K562 (cell line): ENCODE measurements at regions not wholly inside any gene's neighbourhood (a gene's known extent, or its start where the extent isn't known, plus 50 kb on each side); places are given as distances from the start of the nearest gene placed in this dataset.

Experiments used
- ATAC-seq: fragments of 200-7000 bp; cut with Tn5 transposase; 3 replicates; pipeline ENCODE4 v1.9.1; 2020; ENCODE audit warnings: moderate library complexity
- BruUV-seq: library from RNA; stranded (reverse); fragments of 400-500 nt; replicated peaks from 2 replicates; lab custom pipeline; 2021; lab: Mats Ljungman, UMichigan
- CTCF ChIA-PET: fragments of 300-600 bp; formaldehyde crosslinking; extraction: SDS; loops from one replicate; lab custom pipeline; 2021; ENCODE audit warnings: low intra/inter-chr PET ratio; lab: Yijun Ruan, JAX
- POLR2A ChIA-PET: fragments of 300-600, 350-650 bp; sonication (Branson Sonifier 250); formaldehyde crosslinking; extraction: SDS; loops from one replicate; lab custom pipeline; 2021; ENCODE audit warnings: antibody characterized with exemption, inconsistent platforms; lab: Yijun Ruan, JAX
- DNase-seq, 4 experiments: peaks; one replicate each; pipeline versions ENCODE4 v3.0.0 to v3.0.0-alpha.2; 2011 to 2018; ENCODE audit warnings: low spot score in 3 of 4, mixed read lengths in 3 of 4; ENCODE audit errors: extremely low read depth in 1 of 4
- FAIRE-seq: peaks from 2 replicates; lab custom pipeline; 2011; peaks lifted over from hg19 to GRCh38; lab: Jason Lieb, UNC
- H2AFZ ChIP-seq: 2 replicates; pipeline ENCODE4 v1.6.0; 2011; ENCODE audit warnings: low read depth, low read length, control low read depth, inconsistent platforms
- H3K27ac ChIP-seq: fragments of 200-600 bp; 3 replicates; pipeline ENCODE4 v1.8.0; 2011; ENCODE audit warnings: low read depth, mild to moderate bottlenecking, control low read depth, inconsistent platforms, low read length, moderate library complexity, mixed read lengths; ENCODE audit errors: extremely low read depth
- H3K27me3 ChIP-seq, 2 experiments: fragments of 300-600 bp in 1 of 2; 2 replicates in 1 of 2; 3 replicates in 1 of 2; pipeline versions ENCODE4 v1.6.0 to v1.8.0; 2011; ENCODE audit warnings: inconsistent platforms in 2 of 2, low read length in 2 of 2, mild to moderate bottlenecking in 1 of 2, mixed read lengths in 1 of 2, moderate library complexity in 1 of 2; ENCODE audit not compliant: control insufficient read depth in 2 of 2, insufficient read depth in 2 of 2
- H3K36me3 ChIP-seq: fragments of 300-600 bp; 3 replicates; pipeline ENCODE4 v1.8.0; 2011; ENCODE audit warnings: mild to moderate bottlenecking, low read length, inconsistent platforms; ENCODE audit not compliant: control insufficient read depth, insufficient read depth
- H3K4me1 ChIP-seq, 2 experiments: fragments of 200-600 bp in 1 of 2; replicated peaks in 1 of 2; 2 replicates in 1 of 2; 3 replicates in 1 of 2; pipeline versions ENCODE4 v1.5.1 to v1.8.0; 2011; ENCODE audit warnings: inconsistent platforms in 2 of 2, low read length in 2 of 2, mild to moderate bottlenecking in 1 of 2, mixed read lengths in 1 of 2, moderate library complexity in 1 of 2; ENCODE audit not compliant: control insufficient read depth in 2 of 2, insufficient read depth in 2 of 2
- H3K4me2 ChIP-seq: 2 replicates; pipeline ENCODE4 v1.6.1; 2011; ENCODE audit warnings: low read length, control low read depth, inconsistent platforms, mixed read lengths; ENCODE audit not compliant: insufficient read depth
- H3K4me3 ChIP-seq: fragments of 200-600 bp; sonication (generic), shearing (Covaris generic); 2 replicates; pipeline ENCODE4 v1.5.1; 2016; ENCODE audit warnings: control low read depth, inconsistent platforms
- H3K79me2 ChIP-seq: fragments of 200-600 bp; 3 replicates; pipeline ENCODE4 v1.8.0; 2011; ENCODE audit warnings: low read length, inconsistent platforms; ENCODE audit not compliant: control insufficient read depth, insufficient read depth
- H3K9ac ChIP-seq, 2 experiments: 2 replicates each; pipeline versions ENCODE4 v1.6.0 to v1.6.1; 2011; ENCODE audit warnings: low read depth in 2 of 2, low read length in 2 of 2, control low read depth in 1 of 2, inconsistent platforms in 1 of 2, mild to moderate bottlenecking in 1 of 2, mixed read lengths in 1 of 2; ENCODE audit not compliant: insufficient read depth in 1 of 2
- H3K9me1 ChIP-seq: one replicate; pipeline ENCODE4 v1.6.0; 2011; ENCODE audit warnings: inconsistent platforms, mild to moderate bottlenecking, low read length, moderate library complexity; ENCODE audit not compliant: control insufficient read depth, insufficient read depth
- H3K9me3 ChIP-seq: replicated peaks from 2 replicates; pipeline ENCODE4 v1.5.1; 2011; ENCODE audit warnings: low read depth, low read length, inconsistent platforms; ENCODE audit not compliant: control insufficient read depth, insufficient read depth
- H4K20me1 ChIP-seq: replicated peaks from 2 replicates; pipeline ENCODE4 v1.6.1; 2011; ENCODE audit warnings: low read length, inconsistent platforms, mixed read lengths; ENCODE audit not compliant: control insufficient read depth, insufficient read depth
- BRD4 ChIP-seq: fragments of 200-600 bp; sonication (generic); IDR thresholded peaks from 2 replicates; pipeline ENCODE4 v1.6.1; 2017; ENCODE audit warnings: inconsistent platforms
- HNRNPL ChIP-seq: fragments of 200-400 bp; formaldehyde crosslinking; IDR thresholded peaks from 2 replicates; pipeline ENCODE4 v1.6.1; 2017; ENCODE audit warnings: low read depth, mild to moderate bottlenecking, low read length
- NCOA1 ChIP-seq: fragments of 450-650 bp; IDR thresholded peaks from 2 replicates; pipeline ENCODE4 v1.6.1; 2016; ENCODE audit warnings: low read depth
- POLR3G ChIP-seq: IDR thresholded peaks from 2 replicates; pipeline ENCODE4 v1.6.1; 2011; ENCODE audit not compliant: insufficient read length, insufficient replicate concordance; ENCODE audit errors: extremely low read depth
- SETDB1 ChIP-seq: IDR thresholded peaks from one replicate; pipeline ENCODE4 v1.6.1; 2012; ENCODE audit warnings: low read length, control low read depth, inconsistent platforms
- TAL1 ChIP-seq: fragments of 450-650 bp; IDR thresholded peaks from 2 replicates; pipeline ENCODE4 v1.6.1; 2016; ENCODE audit warnings: mild to moderate bottlenecking
- ZKSCAN3 ChIP-seq: fragments of 250-450 bp; sonication (Bioruptor Pico); IDR thresholded peaks from 2 replicates; pipeline ENCODE4 v1.4.0; 2020
- WGBS: fragments of 100-300 bp; shearing (Covaris generic); methylation state at CpG from one replicate; pipeline ENCODE4 v1.1.6; 2016; ENCODE audit warnings: low coverage, mixed read lengths; ENCODE audit not compliant: insufficient coverage; ENCODE audit errors: missing lambda C conversion rate; 5-methylcytosine and 5-hydroxymethylcytosine counted together
- in situ Hi-C: fragments of 300-500 bp; cut with MboI; formaldehyde crosslinking; loops from 4 replicates; pipeline ENCODE4 v1.15.0; 2018; ENCODE audit warnings: inconsistent platforms, mixed read lengths
- intact Hi-C: fragments of 100-400 bp; cut with micrococcal nuclease; formaldehyde crosslinking; loops from 2 replicates; pipeline ENCODE4 v1.14.2; 2022
- TF ChIP-seq, protein P1 (sequence below): fragments of 450-650 bp; IDR thresholded peaks from 2 replicates; pipeline ENCODE4 v1.7.0; 2016; ENCODE audit warnings: borderline replicate concordance
- TF ChIP-seq, protein P2 (sequence below): sonication (generic); formaldehyde crosslinking; IDR thresholded peaks from 2 replicates; pipeline ENCODE4 v1.8.0; 2022; ENCODE audit warnings: mild to moderate bottlenecking, missing genetic modification reagents
- TF ChIP-seq, protein P3 (sequence below): conservative IDR thresholded peaks from 2 replicates; pipeline ENCODE4 v1.6.1; 2011; ENCODE audit warnings: low read depth, mild to moderate bottlenecking, low read length; ENCODE audit not compliant: control insufficient read depth
- TF ChIP-seq, protein P4 (sequence below), 2 experiments: fragments of 450-650 bp; conservative IDR thresholded peaks; 2 replicates each; pipeline ENCODE4 v1.6.1; 2017; ENCODE audit warnings: mild to moderate bottlenecking in 2 of 2, moderate library complexity in 2 of 2

DNA sequence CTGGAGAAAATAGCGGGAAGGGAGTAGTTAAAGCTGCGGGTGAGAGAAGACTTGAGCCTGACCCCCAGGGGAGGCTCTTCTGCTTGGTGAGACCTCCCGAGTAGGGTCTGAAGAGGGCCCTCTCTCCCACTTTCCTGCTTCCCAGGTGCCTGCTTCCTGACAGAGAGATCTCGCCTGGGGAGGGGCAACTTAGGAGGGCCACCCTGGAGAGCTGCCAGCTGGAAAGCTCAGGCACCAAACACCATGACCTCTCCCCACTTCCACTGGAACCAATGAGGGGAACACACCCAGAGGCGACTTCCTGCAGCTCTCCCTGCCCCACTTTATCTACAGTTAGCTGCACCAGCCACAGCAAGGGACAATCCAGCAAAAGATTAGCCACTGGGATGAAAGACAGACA lies 208.0 kb downstream of the TBXT start:
- no peak overlapping the region for H3K9ac ChIP-seq

DNA sequence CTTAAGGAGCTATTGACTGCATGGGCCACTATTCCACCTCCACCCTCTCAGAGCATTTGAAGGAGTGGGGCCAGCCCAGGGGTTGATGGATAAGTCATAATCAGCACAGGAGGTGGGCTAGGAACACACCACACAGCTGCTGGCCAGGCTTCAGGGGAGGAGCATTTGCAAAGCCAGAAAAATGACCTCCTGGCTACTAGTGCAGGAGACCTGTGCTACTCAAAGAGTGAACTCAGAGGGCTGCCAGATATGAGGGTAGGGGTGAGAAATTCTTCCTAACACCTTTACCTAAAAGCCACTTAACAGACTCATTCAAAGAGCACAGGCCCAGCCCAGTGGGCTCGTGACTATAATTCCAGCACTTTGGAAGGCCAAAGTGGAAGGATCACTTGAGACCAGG lies 210.8 kb downstream of the TBXT start:
- no peak overlapping the region for H3K27ac ChIP-seq
- CTCF ChIA-PET: no interaction called here
- no peak for DNase-seq
- H3K36me3 ChIP-seq: no peaks in the 10 kb centered on the region
- no peak for ATAC-seq
- no peaks in the 10 kb centered on the region for H3K9me1 ChIP-seq
- H3K79me2 ChIP-seq: no peaks in the 10 kb centered on the region
- no TSS peak for BruUV-seq
- peaks cover 0 to 19% of the 10 kb centered on the region in 2 experiments; a peak in 3 of 5 replicates for H3K27me3 ChIP-seq
- H3K4me2 ChIP-seq: no peak overlapping the region
- no peaks in the 10 kb centered on the region for H4K20me1 ChIP-seq
- H3K4me3 ChIP-seq: no peak overlapping the region
- no peaks in the 10 kb centered on the region for H3K9me3 ChIP-seq
- WGBS: 0% methylated on average over 1 of the region's 1 CpG
- H3K4me1 ChIP-seq: no peaks in the 10 kb centered on the region
- in situ Hi-C loops: no loop called here
- FAIRE-seq: no peak
- intact Hi-C loops: no loop called here
- H3K9ac ChIP-seq: no peak overlapping the region
- POLR2A ChIA-PET: no interaction called here
- no peak overlapping the region for H2AFZ ChIP-seq
- TF ChIP-seq TAL1 (no peak), ZKSCAN3 (no peak), POLR3G (no peak), BRD4 (no peak), SETDB1 (no peak)
- TF ChIP-seq, protein P1, sequence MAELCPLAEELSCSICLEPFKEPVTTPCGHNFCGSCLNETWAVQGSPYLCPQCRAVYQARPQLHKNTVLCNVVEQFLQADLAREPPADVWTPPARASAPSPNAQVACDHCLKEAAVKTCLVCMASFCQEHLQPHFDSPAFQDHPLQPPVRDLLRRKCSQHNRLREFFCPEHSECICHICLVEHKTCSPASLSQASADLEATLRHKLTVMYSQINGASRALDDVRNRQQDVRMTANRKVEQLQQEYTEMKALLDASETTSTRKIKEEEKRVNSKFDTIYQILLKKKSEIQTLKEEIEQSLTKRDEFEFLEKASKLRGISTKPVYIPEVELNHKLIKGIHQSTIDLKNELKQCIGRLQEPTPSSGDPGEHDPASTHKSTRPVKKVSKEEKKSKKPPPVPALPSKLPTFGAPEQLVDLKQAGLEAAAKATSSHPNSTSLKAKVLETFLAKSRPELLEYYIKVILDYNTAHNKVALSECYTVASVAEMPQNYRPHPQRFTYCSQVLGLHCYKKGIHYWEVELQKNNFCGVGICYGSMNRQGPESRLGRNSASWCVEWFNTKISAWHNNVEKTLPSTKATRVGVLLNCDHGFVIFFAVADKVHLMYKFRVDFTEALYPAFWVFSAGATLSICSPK: no peak
- TF ChIP-seq, protein P2, sequence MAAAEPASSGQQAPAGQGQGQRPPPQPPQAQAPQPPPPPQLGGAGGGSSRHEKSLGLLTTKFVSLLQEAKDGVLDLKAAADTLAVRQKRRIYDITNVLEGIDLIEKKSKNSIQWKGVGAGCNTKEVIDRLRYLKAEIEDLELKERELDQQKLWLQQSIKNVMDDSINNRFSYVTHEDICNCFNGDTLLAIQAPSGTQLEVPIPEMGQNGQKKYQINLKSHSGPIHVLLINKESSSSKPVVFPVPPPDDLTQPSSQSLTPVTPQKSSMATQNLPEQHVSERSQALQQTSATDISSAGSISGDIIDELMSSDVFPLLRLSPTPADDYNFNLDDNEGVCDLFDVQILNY (CRISPR knock-in tag): no peak
- TF ChIP-seq, protein P3, sequence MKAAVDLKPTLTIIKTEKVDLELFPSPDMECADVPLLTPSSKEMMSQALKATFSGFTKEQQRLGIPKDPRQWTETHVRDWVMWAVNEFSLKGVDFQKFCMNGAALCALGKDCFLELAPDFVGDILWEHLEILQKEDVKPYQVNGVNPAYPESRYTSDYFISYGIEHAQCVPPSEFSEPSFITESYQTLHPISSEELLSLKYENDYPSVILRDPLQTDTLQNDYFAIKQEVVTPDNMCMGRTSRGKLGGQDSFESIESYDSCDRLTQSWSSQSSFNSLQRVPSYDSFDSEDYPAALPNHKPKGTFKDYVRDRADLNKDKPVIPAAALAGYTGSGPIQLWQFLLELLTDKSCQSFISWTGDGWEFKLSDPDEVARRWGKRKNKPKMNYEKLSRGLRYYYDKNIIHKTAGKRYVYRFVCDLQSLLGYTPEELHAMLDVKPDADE: no peak
- TF ChIP-seq, protein P4, sequence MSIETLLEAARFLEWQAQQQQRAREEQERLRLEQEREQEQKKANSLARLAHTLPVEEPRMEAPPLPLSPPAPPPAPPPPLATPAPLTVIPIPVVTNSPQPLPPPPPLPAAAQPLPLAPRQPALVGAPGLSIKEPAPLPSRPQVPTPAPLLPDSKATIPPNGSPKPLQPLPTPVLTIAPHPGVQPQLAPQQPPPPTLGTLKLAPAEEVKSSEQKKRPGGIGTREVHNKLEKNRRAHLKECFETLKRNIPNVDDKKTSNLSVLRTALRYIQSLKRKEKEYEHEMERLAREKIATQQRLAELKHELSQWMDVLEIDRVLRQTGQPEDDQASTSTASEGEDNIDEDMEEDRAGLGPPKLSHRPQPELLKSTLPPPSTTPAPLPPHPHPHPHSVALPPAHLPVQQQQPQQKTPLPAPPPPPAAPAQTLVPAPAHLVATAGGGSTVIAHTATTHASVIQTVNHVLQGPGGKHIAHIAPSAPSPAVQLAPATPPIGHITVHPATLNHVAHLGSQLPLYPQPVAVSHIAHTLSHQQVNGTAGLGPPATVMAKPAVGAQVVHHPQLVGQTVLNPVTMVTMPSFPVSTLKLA (conservative IDR thresholded peaks at IDR 0.05): no peak

More for the DNA sequence above, 208.0 kb downstream of the TBXT start:
- Histone ChIP-seq H4K20me1 (no peaks in the 10 kb centered on the region), H3K9me3 (no peaks in the 10 kb centered on the region), H3K36me3 (no peaks in the 10 kb centered on the region), H3K4me2 (no peak overlapping the region), H3K27ac (no peak overlapping the region)
- BruUV-seq: no TSS peak
- ATAC-seq (no peak), DNase-seq (no peak)
- TF ChIP-seq NCOA1 (no peak), HNRNPL (no peak)
- TF ChIP-seq, all 486 proteins: peak for 0
- POLR2A ChIA-PET: no interaction called here
- intact Hi-C loops (no loop called here), in situ Hi-C loops (no loop called here)
- Histone ChIP-seq H3K4me3 (no peak overlapping the region), H3K9me1 (no peaks in the 10 kb centered on the region), H3K79me2 (no peaks in the 10 kb centered on the region), H2AFZ (no peak overlapping the region), H3K4me1 (no peaks in the 10 kb centered on the region), H3K27me3 (peaks cover 0 to 14% of the 10 kb centered on the region in 2 experiments; a peak in 4 of 5 replicates)
- no peak for FAIRE-seq
- WGBS: 0% methylated on average over 5 of the region's 5 CpGs
- CTCF ChIA-PET: no interaction called here
